Activated CD4-positive, alpha-beta T cell treated with anti-CD3 and anti-CD28 coated beads for 48 hours (primary cell): ENCODE measurements at regions not wholly inside any gene's neighbourhood (a gene's known extent, or its start where the extent isn't known, plus 50 kb on each side); places are given as distances from the start of the nearest gene placed in this dataset.
"Not testable (repeated sequence)": the region's sequence is repeated elsewhere in the genome, so short reads cannot be mapped to it uniquely, and the experiment has no call there.

Source experiments
- DNase-seq: peaks from one replicate; pipeline ENCODE4 v3.0.0-alpha.2; 2020

- DNase-seq: no peak
These were observed 208.1 kb upstream of the RND3 start for GRCh38 chr2:150695451-150696135.

GRCh38 chr2:150693556-150693955 is 206.1 kb upstream of the RND3 start:
- no peak for DNase-seq

GRCh38 chr2:150690870-150691269 is 203.4 kb upstream of the RND3 start:
- no peak for DNase-seq

- DNase-seq: no peak
These were observed 202.8 kb upstream of the RND3 start for GRCh38 chr2:150690261-150690660.

GRCh38 chr2:150689590-150689989 is 202.1 kb upstream of the RND3 start:
- no peak for DNase-seq

GRCh38 chr2:150688016-150688415 is 200.5 kb upstream of the RND3 start:
- no peak for DNase-seq

- no peak for DNase-seq
These were observed 198.9 kb upstream of the RND3 start for GRCh38 chr2:150686391-150686790.

- no peak for DNase-seq
These were observed 193.8 kb upstream of the RND3 start for GRCh38 chr2:150681120-150681804.

- DNase-seq: no peak
These were observed 192.1 kb upstream of the RND3 start for GRCh38 chr2:150679456-150680120.

- DNase-seq: no peak
These were observed 190.1 kb upstream of the RND3 start for GRCh38 chr2:150677551-150677950.

GRCh38 chr2:150676747-150677383 is 189.4 kb upstream of the RND3 start:
- DNase-seq: no peak

- DNase-seq: no peak
These were observed 188.3 kb upstream of the RND3 start for GRCh38 chr2:150675807-150676206.

GRCh38 chr2:150674283-150674682 is 186.8 kb upstream of the RND3 start:
- DNase-seq: no peak

GRCh38 chr2:150672311-150672710 is 184.8 kb upstream of the RND3 start:
- DNase-seq: no peak

GRCh38 chr2:150669492-150669891 is 182.0 kb upstream of the RND3 start:
- no peak for DNase-seq

GRCh38 chr2:150667039-150667438 is 179.6 kb upstream of the RND3 start:
- not testable (repeated sequence) for DNase-seq

- DNase-seq: no peak
These were observed 175.7 kb upstream of the RND3 start for GRCh38 chr2:150663143-150663542.

- DNase-seq: no peak
These were observed 168.5 kb upstream of the RND3 start for GRCh38 chr2:150656002-150656401.

GRCh38 chr2:150653351-150653750 is 165.9 kb upstream of the RND3 start:
- no peak for DNase-seq

GRCh38 chr2:150647943-150648342 is 160.5 kb upstream of the RND3 start:
- no peak for DNase-seq

GRCh38 chr2:150646746-150647145 is 159.3 kb upstream of the RND3 start:
- DNase-seq: no peak

GRCh38 chr2:150644298-150645067 is 157.0 kb upstream of the RND3 start:
- no peak for DNase-seq
